Trophoblast cell (in vitro differentiated cells and primary cell): ENCODE measurements at regions not wholly inside any gene's neighbourhood (a gene's known extent, or its start where the extent isn't known, plus 50 kb on each side); places are given as distances from the start of the nearest gene placed in this dataset.

Source experiments
- DNase-seq, 2 donors: peaks; one replicate each; pipeline ENCODE4 v3.0.0-alpha.2; 2016
- H2AFZ ChIP-seq: 2 replicates; pipeline ENCODE4 v1.6.1; 2013; ENCODE audit warnings: low read length, moderate library complexity, mild to moderate bottlenecking; ENCODE audit not compliant: insufficient read depth, poor library complexity
- H2AK5ac ChIP-seq: 2 replicates; pipeline ENCODE4 v1.6.1; 2013; ENCODE audit warnings: mild to moderate bottlenecking, low read length
- H2BK120ac ChIP-seq: 2 replicates; pipeline ENCODE4 v1.6.1; 2013; ENCODE audit warnings: low read length, mild to moderate bottlenecking, moderate library complexity; ENCODE audit not compliant: insufficient read depth, poor library complexity
- H2BK12ac ChIP-seq: 2 replicates; pipeline ENCODE4 v1.6.1; 2013; ENCODE audit warnings: mild to moderate bottlenecking, low read length, moderate library complexity
- H2BK5ac ChIP-seq: 2 replicates; pipeline ENCODE4 v1.6.1; 2013; ENCODE audit warnings: low read length, low read depth, moderate library complexity, mild to moderate bottlenecking; ENCODE audit not compliant: poor library complexity
- H3K14ac ChIP-seq: 2 replicates; pipeline ENCODE4 v1.6.1; 2013; ENCODE audit warnings: mild to moderate bottlenecking, low read length
- H3K18ac ChIP-seq: 2 replicates; pipeline ENCODE4 v1.6.1; 2013; ENCODE audit warnings: mild to moderate bottlenecking, low read length
- H3K23ac ChIP-seq: 2 replicates; pipeline ENCODE4 v1.6.1; 2013; ENCODE audit warnings: low read length
- H3K27ac ChIP-seq: 2 replicates; pipeline ENCODE4 v1.5.1; 2013; ENCODE audit warnings: low read depth, mild to moderate bottlenecking, inconsistent platforms, low read length, moderate library complexity
- H3K27me3 ChIP-seq: 2 replicates; pipeline ENCODE4 v1.6.1; 2013; ENCODE audit warnings: inconsistent platforms, mild to moderate bottlenecking, low read length, moderate library complexity; ENCODE audit not compliant: insufficient read depth
- H3K36me3 ChIP-seq, 2 experiments: 1 replicate in 1 of 2; 2 replicates in 1 of 2; pipeline ENCODE4 v1.6.1; 2013; ENCODE audit warnings: low read length in 2 of 2, mild to moderate bottlenecking in 2 of 2, moderate library complexity in 1 of 2; ENCODE audit not compliant: insufficient read depth in 2 of 2, control insufficient read depth in 1 of 2
- H3K4ac ChIP-seq: 2 replicates; pipeline ENCODE4 v1.6.1; 2013; ENCODE audit warnings: low read depth, mild to moderate bottlenecking, low read length, moderate library complexity
- H3K4me1 ChIP-seq, 2 experiments: 1 replicate in 1 of 2; 2 replicates in 1 of 2; pipeline ENCODE4 v1.6.1; 2013; ENCODE audit warnings: low read length in 2 of 2, mild to moderate bottlenecking in 2 of 2, moderate library complexity in 1 of 2; ENCODE audit not compliant: insufficient read depth in 2 of 2, control insufficient read depth in 1 of 2
- H3K4me2 ChIP-seq: 2 replicates; pipeline ENCODE4 v1.6.1; 2013; ENCODE audit warnings: inconsistent platforms, mild to moderate bottlenecking, low read length, moderate library complexity
- H3K4me3 ChIP-seq: 2 replicates; pipeline ENCODE4 v1.5.1; 2013; ENCODE audit warnings: mild to moderate bottlenecking, low read depth, low read length, inconsistent platforms
- H3K79me1 ChIP-seq: one replicate; pipeline ENCODE4 v1.6.1; 2013; ENCODE audit warnings: low read length
- H3K79me2 ChIP-seq: 2 replicates; pipeline ENCODE4 v1.6.1; 2013; ENCODE audit warnings: low read length, mild to moderate bottlenecking; ENCODE audit not compliant: control insufficient read depth, insufficient read depth, poor library complexity
- H3K9ac ChIP-seq: 2 replicates; pipeline ENCODE4 v1.6.1; 2013; ENCODE audit warnings: mild to moderate bottlenecking, low read length
- H3K9me3 ChIP-seq: 2 replicates; pipeline ENCODE4 v1.6.1; 2013; ENCODE audit warnings: low read depth, mild to moderate bottlenecking, control low read depth, inconsistent platforms, low read length; ENCODE audit not compliant: insufficient read depth
- H4K12ac ChIP-seq: 2 replicates; pipeline ENCODE4 v1.6.1; 2013; ENCODE audit warnings: low read depth, mild to moderate bottlenecking, low read length, moderate library complexity
- H4K8ac ChIP-seq: 2 replicates; pipeline ENCODE4 v1.6.1; 2013; ENCODE audit warnings: low read depth, mild to moderate bottlenecking, low read length, moderate library complexity
- H4K91ac ChIP-seq: one replicate; pipeline ENCODE4 v1.6.1; 2013; ENCODE audit warnings: low read depth, mild to moderate bottlenecking, low read length, moderate library complexity
- WGBS: extraction: QIAGEN DNeasy Blood & Tissue Kit; methylation state at CpG from one replicate; pipeline ENCODE4 v1.1.7; 2013; ENCODE audit warnings: missing lambda C conversion rate; ENCODE audit not compliant: insufficient read length, insufficient coverage; ENCODE audit errors: extremely low coverage; 5-methylcytosine and 5-hydroxymethylcytosine counted together

DNA sequence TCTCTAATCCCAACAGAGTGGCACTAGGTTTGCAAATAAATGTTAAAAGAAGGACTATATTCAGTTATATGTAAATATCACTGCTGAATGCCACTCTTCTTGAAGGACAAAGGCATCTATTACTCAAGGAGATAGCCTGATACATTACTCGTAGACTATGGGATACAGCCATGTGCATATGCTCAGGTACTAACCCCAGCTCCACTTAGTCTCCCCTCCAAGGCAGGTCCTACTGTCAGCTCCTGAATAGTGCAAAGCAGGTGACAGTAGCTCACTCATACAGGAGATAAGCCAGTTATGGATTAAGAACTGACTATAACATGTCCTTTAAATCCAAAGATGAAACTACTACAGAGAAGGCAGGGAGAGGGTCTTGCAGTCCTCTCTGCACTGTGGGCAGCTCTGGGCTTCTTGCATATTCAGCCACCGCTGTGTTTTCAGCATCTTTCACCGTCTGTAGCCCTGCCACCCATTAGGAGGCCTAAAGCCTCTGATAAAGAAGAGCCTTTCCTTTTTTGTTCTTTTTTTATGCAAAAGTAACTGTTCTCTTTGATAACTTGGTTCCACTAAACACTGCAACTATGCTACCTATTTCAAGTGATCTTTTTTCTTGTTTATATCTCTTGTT, 135.1 kb upstream of the EPB41L3 start:
- H4K8ac ChIP-seq = no peak overlapping the region
- H3K79me1 ChIP-seq = no peaks in the 10 kb centered on the region
- H3K36me3 ChIP-seq = no peaks in the 10 kb centered on the region
- no peak overlapping the region for H2AK5ac ChIP-seq
- no peak overlapping the region for H4K91ac ChIP-seq
- H3K27me3 ChIP-seq = no peaks in the 10 kb centered on the region
- no peak for DNase-seq
- H3K4me1 ChIP-seq = no peaks in the 10 kb centered on the region
- H3K9ac ChIP-seq = no peak overlapping the region
- no peak overlapping the region for H4K12ac ChIP-seq
- H2BK12ac ChIP-seq = no peak overlapping the region
- no peak overlapping the region for H3K18ac ChIP-seq
- H3K79me2 ChIP-seq = no peaks in the 10 kb centered on the region
- H3K14ac ChIP-seq = no peak overlapping the region
- no peak overlapping the region for H3K4ac ChIP-seq
- WGBS = no CpG with 5 or more reads among the region's 3 CpGs
- no peak overlapping the region for H3K4me2 ChIP-seq
- H3K9me3 ChIP-seq = no peaks in the 10 kb centered on the region
- no peak overlapping the region for H2BK5ac ChIP-seq
- no peak overlapping the region for H2AFZ ChIP-seq
- H2BK120ac ChIP-seq = no peak overlapping the region
- no peak overlapping the region for H3K27ac ChIP-seq
- no peak overlapping the region for H3K4me3 ChIP-seq
- H3K23ac ChIP-seq = no peak overlapping the region

DNA sequence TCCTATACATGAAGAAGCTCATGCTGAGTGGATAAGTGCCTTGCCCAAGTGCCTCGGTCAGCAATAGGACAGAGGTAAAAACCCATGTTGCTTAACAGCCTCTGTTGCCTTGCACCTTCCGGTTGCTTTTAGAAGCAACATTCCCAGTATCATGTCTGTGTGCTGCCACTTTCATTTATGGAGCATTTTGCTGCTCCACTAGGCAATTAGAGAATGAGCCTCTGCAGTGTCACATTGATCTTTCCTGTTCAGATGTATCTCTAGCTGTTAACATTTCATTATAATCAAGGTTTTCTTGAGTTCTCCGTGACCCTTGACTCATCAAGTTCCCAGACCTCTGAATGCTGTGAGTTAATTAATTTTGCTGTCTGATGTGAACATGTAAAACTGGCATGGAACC, 134.5 kb upstream of the EPB41L3 start:
- Histone ChIP-seq H3K18ac (no peak overlapping the region), H3K4me2 (no peak overlapping the region), H2AK5ac (no peak overlapping the region), H3K79me1 (no peaks in the 10 kb centered on the region), H3K9me3 (no peaks in the 10 kb centered on the region), H3K79me2 (no peaks in the 10 kb centered on the region), H3K27ac (no peak overlapping the region), H3K14ac (no peak overlapping the region), H3K9ac (no peak overlapping the region), H3K4me3 (no peak overlapping the region), H2BK5ac (no peak overlapping the region), H2AFZ (no peak overlapping the region), H3K36me3 (no peaks in the 10 kb centered on the region), H4K91ac (no peak overlapping the region), H3K4ac (no peak overlapping the region), H2BK120ac (no peak overlapping the region), H4K12ac (no peak overlapping the region), H4K8ac (no peak overlapping the region), H3K23ac (no peak overlapping the region), H3K27me3 (no peaks in the 10 kb centered on the region), H2BK12ac (no peak overlapping the region), H3K4me1 (no peaks in the 10 kb centered on the region)
- no peak for DNase-seq
- no CpG with 5 or more reads among the region's 3 CpGs for WGBS

DNA sequence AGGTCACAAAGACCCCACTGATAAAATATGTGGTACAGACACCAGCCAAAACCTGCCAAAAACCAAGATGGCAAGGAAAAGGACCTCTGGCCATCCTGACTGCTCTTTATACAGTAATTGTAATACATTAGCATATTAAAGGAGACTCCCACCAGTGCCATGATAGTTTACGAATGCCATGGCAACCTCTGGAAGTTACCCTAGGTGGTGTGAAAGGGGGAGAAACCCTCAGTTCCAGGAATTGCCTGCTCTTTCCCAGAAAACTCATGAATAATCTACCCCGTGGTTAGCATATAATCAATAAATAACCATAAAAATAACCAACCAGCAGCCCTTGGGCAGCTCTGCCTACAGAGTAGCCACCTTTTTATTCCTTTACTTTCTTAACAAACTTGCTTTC, 129.8 kb upstream of the EPB41L3 start:
- Histone ChIP-seq H3K18ac (no peak overlapping the region), H2AK5ac (no peak overlapping the region), H3K14ac (no peak overlapping the region), H3K27me3 (no peaks in the 10 kb centered on the region), H3K4me1 (no peaks in the 10 kb centered on the region), H2BK12ac (no peak overlapping the region), H2BK120ac (no peak overlapping the region), H3K27ac (no peak overlapping the region), H3K4ac (no peak overlapping the region), H3K36me3 (no peaks in the 10 kb centered on the region), H3K79me1 (no peaks in the 10 kb centered on the region), H3K9me3 (no peaks in the 10 kb centered on the region), H2BK5ac (no peak overlapping the region), H3K79me2 (no peaks in the 10 kb centered on the region), H3K4me2 (no peak overlapping the region), H3K9ac (no peak overlapping the region), H3K23ac (no peak overlapping the region), H4K91ac (no peak overlapping the region), H4K12ac (no peak overlapping the region), H4K8ac (no peak overlapping the region), H3K4me3 (no peak overlapping the region), H2AFZ (no peak overlapping the region)
- no peak for DNase-seq
- WGBS = no CpG with 5 or more reads among the region's 2 CpGs

DNA sequence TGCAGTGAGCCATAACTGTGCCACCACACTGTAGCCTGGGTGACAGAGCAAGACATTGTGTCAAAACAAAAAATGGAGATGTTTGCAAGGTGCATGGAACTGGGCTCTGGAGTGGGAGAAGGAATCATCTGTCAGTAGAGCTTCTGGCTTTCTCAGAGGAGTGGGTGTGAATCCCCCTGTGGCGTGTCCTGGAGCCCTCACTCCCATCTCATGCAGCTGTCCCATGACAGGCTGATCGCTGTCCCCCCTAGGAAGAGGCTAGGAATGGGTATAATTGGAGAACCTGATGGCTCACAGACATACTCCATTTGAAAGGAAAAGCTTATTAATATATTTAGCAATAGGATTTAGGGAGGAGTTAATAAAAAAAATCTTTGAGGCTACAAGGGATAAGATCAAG, 125.8 kb upstream of the EPB41L3 start:
- no CpG with 5 or more reads among the region's 2 CpGs for WGBS
- no peak overlapping the region for H4K8ac ChIP-seq
- no peak for DNase-seq

More for the DNA sequence above, 125.8 kb upstream of the EPB41L3 start:
- H3K4me2 ChIP-seq = no peak overlapping the region
- H4K91ac ChIP-seq = no peak overlapping the region
- no peak overlapping the region for H2AFZ ChIP-seq
- no peaks in the 10 kb centered on the region for H3K36me3 ChIP-seq
- H3K14ac ChIP-seq = no peak overlapping the region
- no peak overlapping the region for H3K23ac ChIP-seq
- no peaks in the 10 kb centered on the region for H3K9me3 ChIP-seq
- H2BK5ac ChIP-seq = no peak overlapping the region
- no peak overlapping the region for H3K4ac ChIP-seq
- H3K4me3 ChIP-seq = no peak overlapping the region
- H3K79me1 ChIP-seq = no peaks in the 10 kb centered on the region
- no peak overlapping the region for H2BK120ac ChIP-seq
- no peaks in the 10 kb centered on the region for H3K4me1 ChIP-seq
- H2AK5ac ChIP-seq = no peak overlapping the region
- no peak overlapping the region for H3K9ac ChIP-seq
- H3K18ac ChIP-seq = no peak overlapping the region
- no peaks in the 10 kb centered on the region for H3K79me2 ChIP-seq
- no peak overlapping the region for H2BK12ac ChIP-seq
- no peak overlapping the region for H3K27ac ChIP-seq
- no peaks in the 10 kb centered on the region for H3K27me3 ChIP-seq
- no peak overlapping the region for H4K12ac ChIP-seq
